ENCODE measurements at regions not wholly inside any gene's neighbourhood (a gene's known extent, or its start where the extent isn't known, plus 50 kb on each side); places are given as distances from the start of the nearest gene placed in this dataset.

GRCh38 chr3:72273615-72274014 is 488.7 kb upstream of the PROK2 start:
- TF ChIP-seq CTCF (IDR thresholded peaks at IDR 0.05) (no peak), ZFX (IDR thresholded peaks at IDR 0.05; ENCODE audit: borderline replicate concordance) (no peak)
